Peyer's patch (tissue), 4 donors: ENCODE measurements at regions not wholly inside any gene's neighbourhood (a gene's known extent, or its start where the extent isn't known, plus 50 kb on each side); places are given as distances from the start of the nearest gene placed in this dataset.
A peak's percentile ranks its signal among the peaks of the same experiment; 100 is the strongest.

Experiments
- DNase-seq, 3 donors: peaks; one replicate each; pipeline ENCODE4 v3.0.0-alpha.2; 2017 to 2019
- H3K27ac ChIP-seq, 4 donors: fragments of 200-600 bp; sonication (generic); one replicate each; pipeline ENCODE4 v1.5.1; 2016 to 2019
- H3K27me3 ChIP-seq, 2 donors: fragments of 200-600 bp; sonication (generic); one replicate each; pipeline ENCODE4 v1.5.1; 2019
- H3K36me3 ChIP-seq, 3 donors: fragments of 200-600 bp; sonication (generic); one replicate each; pipeline ENCODE4 v1.5.1; 2016 to 2019
- H3K4me1 ChIP-seq, 4 donors: fragments of 200-600 bp; sonication (generic); one replicate each; pipeline ENCODE4 v1.5.1; 2016 to 2019
- H3K4me3 ChIP-seq, 4 donors: fragments of 200-600 bp; sonication (generic); 1 replicate in 3 of 4; 2 replicates in 1 of 4; pipeline ENCODE4 v1.5.1; 2016 to 2019; ENCODE audit warnings: mild to moderate bottlenecking in 1 of 4
- H3K9me3 ChIP-seq, 4 donors: fragments of 200-600 bp; sonication (generic); one replicate each; pipeline ENCODE4 v1.5.1; 2016 to 2019; ENCODE audit warnings: mild to moderate bottlenecking in 1 of 4
- POLR2A ChIP-seq, 2 donors: fragments of 450-650 bp; IDR thresholded peaks; one replicate each; pipeline ENCODE4 v1.5.1; 2017; ENCODE audit warnings: antibody characterized with exemption in 2 of 2, mild to moderate bottlenecking in 2 of 2, moderate library complexity in 2 of 2
- TF ChIP-seq, protein P1 (sequence below), 6 experiments: fragments of 450-650 bp in 4 of 6; fragments of 200-600 bp in 2 of 6; sonication (generic) in 1 of 6; IDR thresholded peaks; one replicate each; pipeline ENCODE4 v1.5.1; 2017 to 2019; ENCODE audit warnings: antibody characterized with exemption in 6 of 6, mild to moderate bottlenecking in 3 of 6, moderate library complexity in 1 of 6

DNA sequence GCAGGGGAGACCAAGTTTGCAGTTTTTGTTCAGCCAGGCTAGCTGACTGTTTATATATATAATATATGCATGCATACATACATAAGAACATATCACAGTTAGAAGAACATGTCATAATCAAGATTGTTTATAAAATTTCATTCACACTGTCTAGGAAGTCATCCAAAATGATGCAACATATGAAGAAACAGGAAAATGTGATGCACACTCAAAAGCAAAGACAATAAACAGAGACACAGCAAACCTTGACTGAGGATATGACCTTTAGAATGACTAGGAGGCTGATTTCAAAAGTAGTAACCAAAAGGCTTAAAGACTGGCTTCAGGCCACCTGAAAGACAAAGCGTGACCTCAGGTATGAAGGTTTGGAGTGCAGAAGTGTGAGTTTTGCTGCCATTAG lies 166.2 kb upstream of the NDN start:
- no peaks in the 10 kb centered on the region for H3K36me3 ChIP-seq
- H3K9me3 ChIP-seq, result no peaks in the 10 kb centered on the region
- no peaks in the 10 kb centered on the region for H3K4me1 ChIP-seq
- no peaks in the 10 kb centered on the region for H3K27me3 ChIP-seq
- H3K4me3 ChIP-seq, result no peak overlapping the region
- H3K27ac ChIP-seq, result no peak overlapping the region
- no peak for DNase-seq
- no peak for TF ChIP-seq POLR2A (IDR thresholded peaks at IDR 0.05)
- TF ChIP-seq, protein P1, sequence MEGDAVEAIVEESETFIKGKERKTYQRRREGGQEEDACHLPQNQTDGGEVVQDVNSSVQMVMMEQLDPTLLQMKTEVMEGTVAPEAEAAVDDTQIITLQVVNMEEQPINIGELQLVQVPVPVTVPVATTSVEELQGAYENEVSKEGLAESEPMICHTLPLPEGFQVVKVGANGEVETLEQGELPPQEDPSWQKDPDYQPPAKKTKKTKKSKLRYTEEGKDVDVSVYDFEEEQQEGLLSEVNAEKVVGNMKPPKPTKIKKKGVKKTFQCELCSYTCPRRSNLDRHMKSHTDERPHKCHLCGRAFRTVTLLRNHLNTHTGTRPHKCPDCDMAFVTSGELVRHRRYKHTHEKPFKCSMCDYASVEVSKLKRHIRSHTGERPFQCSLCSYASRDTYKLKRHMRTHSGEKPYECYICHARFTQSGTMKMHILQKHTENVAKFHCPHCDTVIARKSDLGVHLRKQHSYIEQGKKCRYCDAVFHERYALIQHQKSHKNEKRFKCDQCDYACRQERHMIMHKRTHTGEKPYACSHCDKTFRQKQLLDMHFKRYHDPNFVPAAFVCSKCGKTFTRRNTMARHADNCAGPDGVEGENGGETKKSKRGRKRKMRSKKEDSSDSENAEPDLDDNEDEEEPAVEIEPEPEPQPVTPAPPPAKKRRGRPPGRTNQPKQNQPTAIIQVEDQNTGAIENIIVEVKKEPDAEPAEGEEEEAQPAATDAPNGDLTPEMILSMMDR (IDR thresholded peaks at IDR 0.05), result no peak

DNA sequence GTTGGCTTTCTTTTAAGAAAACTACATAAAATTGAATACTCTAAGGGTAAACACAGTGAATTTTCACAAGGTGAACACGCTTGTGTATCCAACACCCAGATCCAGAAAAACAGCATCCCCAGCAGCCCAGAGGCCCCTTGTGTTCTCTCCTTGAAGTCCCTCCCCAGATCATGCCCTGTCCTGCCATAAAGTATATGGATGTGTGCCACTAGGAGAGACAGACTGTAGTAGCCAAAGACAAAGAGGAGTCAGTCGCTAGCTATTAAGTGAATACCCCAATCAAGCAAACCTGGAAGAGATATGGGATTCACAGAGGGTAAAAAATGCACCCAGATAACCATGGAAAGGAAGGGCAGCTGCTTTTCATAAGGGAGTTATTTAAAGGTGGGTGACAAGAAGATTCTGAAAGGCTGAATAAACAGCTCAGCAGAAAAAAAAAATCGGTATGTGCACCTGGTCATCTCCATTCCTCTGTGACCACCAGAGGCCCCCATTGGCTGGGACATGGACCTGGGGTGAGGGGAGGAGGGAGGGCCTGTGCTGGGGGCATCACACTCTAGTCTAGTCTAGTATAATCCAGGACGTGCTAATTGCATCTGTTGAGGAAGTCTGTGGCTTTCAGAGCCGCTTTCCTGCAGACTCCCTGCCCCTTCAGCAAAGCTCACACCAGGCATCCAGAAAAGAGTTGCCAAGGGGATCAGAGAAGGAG lies 167.3 kb upstream of the NDN start:
- Histone ChIP-seq H3K4me1 (no peaks in the 10 kb centered on the region), H3K36me3 (no peaks in the 10 kb centered on the region), H3K27me3 (no peaks in the 10 kb centered on the region), H3K9me3 (no peaks in the 10 kb centered on the region), H3K27ac (no peak overlapping the region), H3K4me3 (no peak overlapping the region)
- TF ChIP-seq, protein P1 (IDR thresholded peaks at IDR 0.05), result no peak
- no peak for TF ChIP-seq POLR2A (IDR thresholded peaks at IDR 0.05)
- no peak for DNase-seq

DNA sequence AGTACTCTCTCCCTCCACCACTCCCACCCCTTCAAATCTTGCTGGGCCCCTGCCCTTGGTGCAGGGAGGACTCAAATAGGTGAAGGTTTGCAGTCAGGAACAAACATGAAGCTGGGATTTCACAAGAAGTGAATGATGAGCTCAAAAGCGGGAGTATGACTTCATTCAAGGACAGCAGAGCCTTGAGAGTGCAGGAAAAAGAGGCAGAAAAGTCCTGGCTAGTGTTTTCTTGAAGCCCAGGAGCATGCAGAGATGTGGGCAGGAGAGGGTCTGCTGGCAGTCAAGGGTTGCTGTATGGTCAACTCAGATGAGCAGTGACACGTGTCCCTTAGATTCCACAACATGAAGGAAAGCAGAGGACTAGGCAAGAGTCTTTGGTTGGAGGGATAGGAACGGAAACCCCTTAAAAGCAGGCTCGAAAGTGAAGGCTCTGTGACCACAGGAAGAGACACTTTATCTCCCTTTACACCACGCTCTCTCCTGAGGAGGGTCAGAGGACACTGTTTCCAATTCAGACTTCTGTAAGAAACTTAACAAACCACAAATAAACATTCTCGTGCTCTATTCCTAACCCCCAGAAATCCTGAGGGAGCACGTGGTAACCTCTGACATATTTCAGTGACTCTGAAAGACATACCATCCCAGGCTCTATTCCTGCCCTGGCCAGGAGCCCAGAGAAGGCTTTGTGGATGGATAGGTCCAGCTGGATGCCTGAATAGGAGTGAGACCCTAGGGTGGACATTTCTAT lies 168.0 kb upstream of the NDN start:
- H3K9me3 ChIP-seq, result no peaks in the 10 kb centered on the region
- no peaks in the 10 kb centered on the region for H3K36me3 ChIP-seq
- no peaks in the 10 kb centered on the region for H3K4me1 ChIP-seq
- DNase-seq, result no peak
- H3K27me3 ChIP-seq, result no peaks in the 10 kb centered on the region
- no peak overlapping the region for H3K27ac ChIP-seq
- no peak overlapping the region for H3K4me3 ChIP-seq
- TF ChIP-seq POLR2A (IDR thresholded peaks at IDR 0.05), result no peak
- TF ChIP-seq, protein P1 (IDR thresholded peaks at IDR 0.05), result no peak

DNA sequence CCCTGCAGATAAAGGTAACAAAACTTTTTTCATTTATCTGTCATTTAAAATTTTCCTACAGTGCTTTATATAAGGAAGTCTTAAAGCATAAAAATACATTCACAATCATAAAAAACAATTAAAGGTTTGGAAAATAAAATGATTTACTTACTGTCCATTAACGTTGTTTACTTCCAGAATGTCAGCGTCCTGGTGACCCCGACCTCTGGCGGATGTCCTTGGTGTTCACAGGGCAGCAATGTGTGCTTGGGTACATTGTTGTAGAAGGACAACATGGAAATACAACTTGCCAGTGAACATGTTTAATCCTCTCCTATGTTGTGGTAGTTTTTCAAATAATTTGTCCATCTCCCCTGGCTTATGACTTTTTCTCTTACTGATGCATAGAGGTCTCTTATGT lies 168.8 kb upstream of the NDN start:
- H3K4me1 ChIP-seq, result no peaks in the 10 kb centered on the region
- TF ChIP-seq, protein P1 (IDR thresholded peaks at IDR 0.05), result no peak
- TF ChIP-seq POLR2A (IDR thresholded peaks at IDR 0.05), result no peak
- no peak for DNase-seq
- H3K27ac ChIP-seq, result no peak overlapping the region
- no peaks in the 10 kb centered on the region for H3K36me3 ChIP-seq
- no peak overlapping the region for H3K4me3 ChIP-seq
- H3K9me3 ChIP-seq, result no peaks in the 10 kb centered on the region
- H3K27me3 ChIP-seq, result no peaks in the 10 kb centered on the region

DNA sequence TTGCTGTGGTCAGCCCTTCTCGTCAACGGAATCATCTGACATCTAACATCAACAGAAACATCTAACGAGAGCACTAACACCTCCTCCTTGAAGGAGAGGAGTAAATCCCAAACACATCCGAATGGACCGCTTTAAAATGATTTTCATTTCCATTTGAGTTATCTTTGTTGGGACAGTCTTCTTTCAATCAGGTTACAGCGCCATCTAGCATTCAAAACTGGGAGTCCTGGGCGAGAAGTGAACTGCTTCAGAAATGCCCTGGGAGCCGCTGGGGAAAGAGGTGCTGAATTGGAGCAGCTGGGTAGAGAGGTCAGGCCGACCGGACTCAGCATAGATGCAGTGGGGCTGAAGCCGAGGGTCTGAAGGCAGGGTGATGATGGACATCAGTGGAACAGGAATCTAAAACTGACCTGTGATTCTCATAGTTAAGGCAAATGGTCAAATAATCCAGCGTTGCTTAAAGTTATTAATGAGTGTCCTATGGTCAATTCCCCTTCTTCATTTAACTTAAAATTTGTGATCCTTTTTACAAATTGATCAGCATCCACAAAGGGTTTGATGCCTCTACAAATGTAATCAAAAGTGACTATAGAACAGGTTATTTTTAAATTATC lies 170.0 kb upstream of the NDN start:
- Histone ChIP-seq H3K36me3 (no peaks in the 10 kb centered on the region), H3K9me3 (no peaks in the 10 kb centered on the region), H3K27me3 (no peaks in the 10 kb centered on the region), H3K4me1 (no peaks in the 10 kb centered on the region), H3K4me3 (no peak overlapping the region), H3K27ac (no peak overlapping the region)
- peak in 1 of 3 donors; percentile 50 for DNase-seq
- no peak for TF ChIP-seq POLR2A (IDR thresholded peaks at IDR 0.05)
- TF ChIP-seq, protein P1 (IDR thresholded peaks at IDR 0.05), result peak in 3 of 6 experiments; percentile 24 to 40 (median 36)
